ENCODE measurements at regions not wholly inside any gene's neighbourhood (a gene's known extent, or its start where the extent isn't known, plus 50 kb on each side); places are given as distances from the start of the nearest gene placed in this dataset.

DNA sequence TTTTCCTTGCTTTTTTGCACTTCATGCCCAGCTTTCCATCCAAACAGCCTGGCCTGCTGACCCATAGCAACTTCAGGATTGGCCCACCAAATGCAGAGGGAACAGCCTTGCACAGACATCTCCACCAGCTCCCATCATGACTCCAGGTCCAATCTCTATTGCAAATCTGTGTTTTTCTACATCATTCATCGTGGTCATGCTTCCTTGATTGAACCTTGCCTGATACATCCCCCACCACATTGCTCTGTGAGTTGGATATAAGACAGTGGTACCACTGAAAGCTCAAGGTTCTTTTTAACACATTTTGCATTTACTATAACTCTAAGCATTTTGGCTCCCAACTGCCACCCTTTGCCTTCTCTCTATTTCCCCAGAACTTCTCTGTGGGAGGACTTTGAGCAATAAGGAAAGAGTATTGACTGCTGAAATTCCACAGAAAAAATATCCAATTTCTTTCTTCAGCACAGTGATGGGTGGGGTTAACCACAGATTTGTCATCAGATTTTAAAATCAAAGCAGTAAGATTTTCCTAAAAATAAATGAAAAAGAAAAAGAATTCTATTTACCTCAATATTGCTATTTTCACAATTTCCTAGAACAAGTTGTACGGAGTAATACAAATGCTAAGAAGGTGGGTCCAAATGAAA lies 114.6 kb upstream of the GALNT15 start:
- no peaks in the 10 kb centered on the region for H4K20me1 ChIP-seq (replicated peaks; ENCODE audit: control insufficient read depth, extremely low read depth, insufficient read depth, low read length)
- no peaks in the 10 kb centered on the region for H3K9me1 ChIP-seq (replicated peaks; ENCODE audit: control insufficient read depth, extremely low read depth, insufficient read depth, low read length)
- H2AFZ ChIP-seq (ENCODE audit: low read depth, low read length), result no peak overlapping the region
- H3K9ac ChIP-seq (replicated peaks; ENCODE audit: extremely low read depth, insufficient read depth, low read length), result peak overlapping the region; percentile 71
- DNase-seq (ENCODE audit: low read depth, low spot score) (no peak), FAIRE-seq (no peak)
- peak overlapping the region; percentile 32 for H3K4me2 ChIP-seq (ENCODE audit: insufficient read depth, low read length)
- dilution Hi-C loops (cut with MboI; ENCODE audit: extremely low pct_ligation_motif_present, low sequenced_read_pairs), result loop anchor here (25.0 kb wide), 1 partner anchor 423 kb away; no protein-coding TSS in a partner anchor
- H3K79me2 ChIP-seq (ENCODE audit: control insufficient read depth, insufficient read depth, low read length), result no peaks in the 10 kb centered on the region
- peak overlapping the region; percentile 94 for H3K27ac ChIP-seq (ENCODE audit: insufficient read depth, low read depth, low read length)
- TF ChIP-seq MAX (IDR thresholded peaks at IDR 0.05; ENCODE audit: insufficient read depth, insufficient read length) (no peak), MYC (IDR thresholded peaks at IDR 0.05; ENCODE audit: low read depth, low read length) (no peak), JUN (IDR thresholded peaks at IDR 0.05; ENCODE audit: borderline replicate concordance, insufficient read depth, insufficient read length, low read depth) (no peak), POLR2A (IDR thresholded peaks at IDR 0.05; ENCODE audit: low read depth, low read length) (no peak), EZH2 (IDR thresholded peaks at IDR 0.05; ENCODE audit: borderline replicate concordance, low read depth, low read length, severe bottlenecking) (no peak), FOS (IDR thresholded peaks at IDR 0.05; ENCODE audit: borderline replicate concordance, insufficient read depth, low read length) (no peak), POLR2AphosphoS5 (IDR thresholded peaks at IDR 0.05; ENCODE audit: insufficient read depth, low read depth, low read length) (no peak), GATA2 (IDR thresholded peaks at IDR 0.05; ENCODE audit: insufficient read depth, insufficient read length, low read depth, low read length) (no peak)
- TF ChIP-seq, protein P1, sequence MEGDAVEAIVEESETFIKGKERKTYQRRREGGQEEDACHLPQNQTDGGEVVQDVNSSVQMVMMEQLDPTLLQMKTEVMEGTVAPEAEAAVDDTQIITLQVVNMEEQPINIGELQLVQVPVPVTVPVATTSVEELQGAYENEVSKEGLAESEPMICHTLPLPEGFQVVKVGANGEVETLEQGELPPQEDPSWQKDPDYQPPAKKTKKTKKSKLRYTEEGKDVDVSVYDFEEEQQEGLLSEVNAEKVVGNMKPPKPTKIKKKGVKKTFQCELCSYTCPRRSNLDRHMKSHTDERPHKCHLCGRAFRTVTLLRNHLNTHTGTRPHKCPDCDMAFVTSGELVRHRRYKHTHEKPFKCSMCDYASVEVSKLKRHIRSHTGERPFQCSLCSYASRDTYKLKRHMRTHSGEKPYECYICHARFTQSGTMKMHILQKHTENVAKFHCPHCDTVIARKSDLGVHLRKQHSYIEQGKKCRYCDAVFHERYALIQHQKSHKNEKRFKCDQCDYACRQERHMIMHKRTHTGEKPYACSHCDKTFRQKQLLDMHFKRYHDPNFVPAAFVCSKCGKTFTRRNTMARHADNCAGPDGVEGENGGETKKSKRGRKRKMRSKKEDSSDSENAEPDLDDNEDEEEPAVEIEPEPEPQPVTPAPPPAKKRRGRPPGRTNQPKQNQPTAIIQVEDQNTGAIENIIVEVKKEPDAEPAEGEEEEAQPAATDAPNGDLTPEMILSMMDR (IDR thresholded peaks at IDR 0.05; ENCODE audit: extremely low read depth in 1 of 2, insufficient read depth in 1 of 2, low read depth in 1 of 2, low read length in 2 of 2), result no peak
- intact Hi-C loops (cut with micrococcal nuclease), result loop anchor here (1.0 to 5.0 kb wide), 12 partner anchors 9 to 1918 kb away; partner anchors contain the start of genes ANKRD28 and GALNT15
- H3K4me3 ChIP-seq (replicated peaks in 1 of 3; ENCODE audit: insufficient read depth in 1 of 3, low read depth in 1 of 3, low read length in 3 of 3), result no peak overlapping the region
- POLR2A ChIA-PET, result interaction anchor here (0.6 to 2.3 kb wide), 5 partner anchors 9 to 258 kb away, joined by 3 to 12 read pairs (median 5); partner anchors contain the start of gene GALNT15
- TSS peak; percentile 79 for BruUV-seq (replicated peaks)
- H3K27me3 ChIP-seq (ENCODE audit: control insufficient read depth in 2 of 2, insufficient read depth in 2 of 2, low read length in 2 of 2), result no peaks in the 10 kb centered on the region
- H3K9me3 ChIP-seq (replicated peaks; ENCODE audit: control insufficient read depth, insufficient read depth, low read length), result no peaks in the 10 kb centered on the region
- H3K4me1 ChIP-seq (ENCODE audit: control insufficient read depth, extremely low read depth, insufficient read depth, low read length), result peaks cover 57% of the 10 kb centered on the region
- CTCF ChIA-PET, result interaction anchor here (0.7 to 5.0 kb wide), 14 partner anchors 9 to 119 kb away, joined by 3 to 90 read pairs (median 11); partner anchors contain the start of gene GALNT15
- no peaks in the 10 kb centered on the region for H3K36me3 ChIP-seq (ENCODE audit: control insufficient read depth in 2 of 2, extremely low read depth in 1 of 2, insufficient read depth in 2 of 2, low read length in 2 of 2)

Data from endothelial cell of umbilical vein (primary cell).